OCI-LY3 (cell line): ENCODE measurements at regions not wholly inside any gene's neighbourhood (a gene's known extent, or its start where the extent isn't known, plus 50 kb on each side); places are given as distances from the start of the nearest gene placed in this dataset.
"Not testable (repeated sequence)": the region's sequence is repeated elsewhere in the genome, so short reads cannot be mapped to it uniquely, and the experiment has no call there.

Source experiments
- EZH2phosphoT487 ChIP-seq: fragments of 200-600 bp; shearing (Covaris generic); IDR thresholded peaks from 2 replicates; pipeline ENCODE4 v1.6.1; 2018; ENCODE audit warnings: antibody characterized with exemption, mixed run types, low read depth
- TF ChIP-seq, protein P1 (sequence below): fragments of 200-600, 300-600 bp; sonication (generic); IDR thresholded peaks from 2 replicates; pipeline ENCODE4 v1.5.1; 2014; ENCODE audit warnings: antibody characterized with exemption, low read length, low read depth

DNA sequence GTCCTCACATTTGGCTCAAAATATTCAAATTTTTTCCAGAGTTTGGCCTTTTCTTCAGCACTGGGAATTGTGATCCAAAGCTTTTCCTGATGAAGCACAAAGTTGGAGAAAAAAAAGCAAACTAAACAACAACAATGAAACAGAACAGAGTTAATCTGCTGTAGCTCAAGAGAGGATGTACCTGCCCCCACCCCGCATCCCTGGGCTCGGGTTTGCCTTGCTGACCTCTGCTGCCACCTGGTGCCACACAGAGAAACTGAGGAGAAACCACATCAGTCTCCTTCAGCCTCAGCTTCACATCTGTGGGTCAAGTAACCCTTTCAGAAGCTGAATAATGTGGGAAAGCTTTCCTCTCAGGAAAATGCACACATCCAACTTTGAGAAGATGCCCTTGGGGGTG, 290.4 kb downstream of the RTP5 start:
- TF ChIP-seq, protein P1, sequence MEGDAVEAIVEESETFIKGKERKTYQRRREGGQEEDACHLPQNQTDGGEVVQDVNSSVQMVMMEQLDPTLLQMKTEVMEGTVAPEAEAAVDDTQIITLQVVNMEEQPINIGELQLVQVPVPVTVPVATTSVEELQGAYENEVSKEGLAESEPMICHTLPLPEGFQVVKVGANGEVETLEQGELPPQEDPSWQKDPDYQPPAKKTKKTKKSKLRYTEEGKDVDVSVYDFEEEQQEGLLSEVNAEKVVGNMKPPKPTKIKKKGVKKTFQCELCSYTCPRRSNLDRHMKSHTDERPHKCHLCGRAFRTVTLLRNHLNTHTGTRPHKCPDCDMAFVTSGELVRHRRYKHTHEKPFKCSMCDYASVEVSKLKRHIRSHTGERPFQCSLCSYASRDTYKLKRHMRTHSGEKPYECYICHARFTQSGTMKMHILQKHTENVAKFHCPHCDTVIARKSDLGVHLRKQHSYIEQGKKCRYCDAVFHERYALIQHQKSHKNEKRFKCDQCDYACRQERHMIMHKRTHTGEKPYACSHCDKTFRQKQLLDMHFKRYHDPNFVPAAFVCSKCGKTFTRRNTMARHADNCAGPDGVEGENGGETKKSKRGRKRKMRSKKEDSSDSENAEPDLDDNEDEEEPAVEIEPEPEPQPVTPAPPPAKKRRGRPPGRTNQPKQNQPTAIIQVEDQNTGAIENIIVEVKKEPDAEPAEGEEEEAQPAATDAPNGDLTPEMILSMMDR: not testable (repeated sequence)
- not testable (repeated sequence) for TF ChIP-seq EZH2phosphoT487
